ENCODE measurements at regions not wholly inside any gene's neighbourhood (a gene's known extent, or its start where the extent isn't known, plus 50 kb on each side); places are given as distances from the start of the nearest gene placed in this dataset.

GRCh38 chr3:83500931-83501330, 1457.9 kb upstream of the CADM2 start:
- no peak overlapping the region for H3K4me3 Mint-ChIP-seq
- Histone ChIP-seq H3K79me2 (ENCODE audit: insufficient read depth, low read length) (no peaks in the 10 kb centered on the region), H3K23ac (ENCODE audit: insufficient read length, low read depth, low read length) (no peak overlapping the region), H3K4ac (ENCODE audit: low read depth, low read length) (no peak overlapping the region), H2BK5ac (ENCODE audit: insufficient read length, low read length) (no peak overlapping the region), H2AFZ (ENCODE audit: low read length) (no peak overlapping the region), H2BK20ac (ENCODE audit: low read depth, low read length, poor library complexity, severe bottlenecking) (no peak overlapping the region), H3T11ph (ENCODE audit: low read length) (no peak overlapping the region), H2BK120ac (ENCODE audit: low read depth, low read length, poor library complexity, severe bottlenecking) (no peak overlapping the region), H3K23me2 (ENCODE audit: insufficient read length, low read depth, low read length, poor library complexity, severe bottlenecking) (no peaks in the 10 kb centered on the region), H4K91ac (ENCODE audit: insufficient read length, low read depth, low read length) (no peak overlapping the region), H3K9me3 (ENCODE audit: control insufficient read depth, low read depth, low read length) (no peaks in the 10 kb centered on the region), H4K8ac (replicated peaks; ENCODE audit: insufficient read length, low read depth, low read length) (no peak overlapping the region), H3K4me1 (ENCODE audit: insufficient read depth, low read length) (no peaks in the 10 kb centered on the region), H3K56ac (ENCODE audit: insufficient read length, low read depth, low read length) (no peak overlapping the region), H3K9ac (ENCODE audit: extremely low read depth, insufficient read length, low read length) (no peak overlapping the region), H2BK12ac (ENCODE audit: insufficient read length, low read depth, low read length) (no peak overlapping the region), H4K5ac (ENCODE audit: insufficient read length, low read depth, low read length) (no peak overlapping the region), H2AK5ac (ENCODE audit: insufficient read length, low read length) (no peak overlapping the region), H3K27ac (ENCODE audit: insufficient read length, low read depth, low read length) (no peak overlapping the region), H3K14ac (ENCODE audit: insufficient read depth, low read length) (no peak overlapping the region), H3K4me2 (ENCODE audit: insufficient read depth, insufficient read length, low read length) (no peak overlapping the region), H2BK15ac (ENCODE audit: low read depth, low read length) (no peak overlapping the region), H3K79me1 (ENCODE audit: insufficient read depth, low read depth, low read length, poor library complexity, severe bottlenecking) (no peaks in the 10 kb centered on the region), H3K18ac (ENCODE audit: insufficient read length, low read depth, low read length) (no peak overlapping the region), H3K27me3 (ENCODE audit: insufficient read depth, low read length) (no peaks in the 10 kb centered on the region), H4K20me1 (ENCODE audit: control insufficient read depth, insufficient read depth, insufficient read length) (no peaks in the 10 kb centered on the region)
- H3K27me3 Mint-ChIP-seq (ENCODE audit: low read depth): no peaks in the 10 kb centered on the region
- no peak overlapping the region for H3K27ac Mint-ChIP-seq
- H3K4me1 Mint-ChIP-seq: peaks cover 0 to under 1% of the 10 kb centered on the region in 2 experiments; a peak in 1 of 4 replicates
- no peak for DNase-seq
- H3K9me3 Mint-ChIP-seq: peaks cover 0 to 10% of the 10 kb centered on the region in 2 experiments; a peak in 4 of 5 replicates
- WGBS (ENCODE audit: extremely low coverage, insufficient read length, low lambda C conversion rate): no CpG with 5 or more reads among the region's 2 CpGs
- TF ChIP-seq, protein P1, sequence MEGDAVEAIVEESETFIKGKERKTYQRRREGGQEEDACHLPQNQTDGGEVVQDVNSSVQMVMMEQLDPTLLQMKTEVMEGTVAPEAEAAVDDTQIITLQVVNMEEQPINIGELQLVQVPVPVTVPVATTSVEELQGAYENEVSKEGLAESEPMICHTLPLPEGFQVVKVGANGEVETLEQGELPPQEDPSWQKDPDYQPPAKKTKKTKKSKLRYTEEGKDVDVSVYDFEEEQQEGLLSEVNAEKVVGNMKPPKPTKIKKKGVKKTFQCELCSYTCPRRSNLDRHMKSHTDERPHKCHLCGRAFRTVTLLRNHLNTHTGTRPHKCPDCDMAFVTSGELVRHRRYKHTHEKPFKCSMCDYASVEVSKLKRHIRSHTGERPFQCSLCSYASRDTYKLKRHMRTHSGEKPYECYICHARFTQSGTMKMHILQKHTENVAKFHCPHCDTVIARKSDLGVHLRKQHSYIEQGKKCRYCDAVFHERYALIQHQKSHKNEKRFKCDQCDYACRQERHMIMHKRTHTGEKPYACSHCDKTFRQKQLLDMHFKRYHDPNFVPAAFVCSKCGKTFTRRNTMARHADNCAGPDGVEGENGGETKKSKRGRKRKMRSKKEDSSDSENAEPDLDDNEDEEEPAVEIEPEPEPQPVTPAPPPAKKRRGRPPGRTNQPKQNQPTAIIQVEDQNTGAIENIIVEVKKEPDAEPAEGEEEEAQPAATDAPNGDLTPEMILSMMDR (conservative IDR thresholded peaks at IDR 0.05): no peak
- H3K36me3 Mint-ChIP-seq (ENCODE audit: insufficient read depth in 1 of 3, low read depth in 3 of 3): peaks cover 0 to 9% (median 2%) of the 10 kb centered on the region in 3 experiments; a peak in 2 of 7 replicates
